ENCODE measurements at regions not wholly inside any gene's neighbourhood (a gene's known extent, or its start where the extent isn't known, plus 50 kb on each side); places are given as distances from the start of the nearest gene placed in this dataset.

- TF ChIP-seq POLR2A (IDR thresholded peaks at IDR 0.05), result no peak
- TF ChIP-seq CTCF (IDR thresholded peaks at IDR 0.05), result no peak
These were observed 66.9 kb upstream of the TNRC6C start for GRCh38 chr17:77891602-77892001.
